A673 (cell line): ENCODE measurements at regions not wholly inside any gene's neighbourhood (a gene's known extent, or its start where the extent isn't known, plus 50 kb on each side); places are given as distances from the start of the nearest gene placed in this dataset.

ENCODE experiments used
- CTCF ChIP-seq: fragments of 300-800, 200-600 bp; sonication (generic); conservative IDR thresholded peaks from 2 replicates; pipeline ENCODE4 v1.5.1; 2017; ENCODE audit warnings: low read depth, mild to moderate bottlenecking, antibody characterized with exemption, low read length, moderate library complexity, mixed read lengths
- EZH2 ChIP-seq: fragments of 200-600 bp; sonication (generic); IDR thresholded peaks from 2 replicates; pipeline ENCODE4 v1.6.1; 2017; ENCODE audit warnings: borderline replicate concordance, low read depth, mild to moderate bottlenecking, mixed read lengths, antibody characterized with exemption, low read length; ENCODE audit not compliant: poor library complexity, severe bottlenecking

GRCh38 chr3:103589770-103590169, 1155.0 kb downstream of the ZPLD1 start:
- TF ChIP-seq CTCF (no peak), EZH2 (no peak)
